Ureter (tissue), 1 donor: ENCODE measurements at regions not wholly inside any gene's neighbourhood (a gene's known extent, or its start where the extent isn't known, plus 50 kb on each side); places are given as distances from the start of the nearest gene placed in this dataset.
A peak's percentile ranks its signal among the peaks of the same experiment; 100 is the strongest.

Experiments
- DNase-seq: peaks from one replicate; pipeline ENCODE4 v3.0.0-alpha.2; 2020; ENCODE audit warnings: low spot score
- donor health status: DM: yes; HTN: yes; CAD: no.

DNA sequence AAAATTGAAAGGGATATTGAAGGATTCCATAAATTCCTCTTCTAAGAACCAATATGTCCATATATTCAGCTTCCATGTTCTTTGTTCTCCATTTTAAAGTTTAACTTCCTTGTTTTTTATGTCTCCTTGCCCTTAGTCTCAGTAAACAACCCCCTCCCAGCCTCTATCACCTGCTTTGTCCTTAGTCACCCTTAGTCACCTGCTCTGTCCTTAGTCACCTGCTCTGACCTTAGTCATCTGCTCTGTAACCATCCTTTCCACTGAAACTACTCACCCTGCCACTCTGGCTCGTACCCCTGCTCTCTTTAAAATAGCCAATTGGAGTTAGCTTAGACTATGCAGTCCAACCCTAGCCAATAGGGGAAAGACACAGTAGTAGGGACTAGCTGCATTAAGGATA is 136.2 kb upstream of the TMEM106B start:
- no peak for DNase-seq

- no peak for DNase-seq
Observed at GRCh38 chr7:12080006-12080405, 131.1 kb upstream of the TMEM106B start.

- no peak for DNase-seq
Observed at GRCh38 chr7:12085516-12085915, 125.6 kb upstream of the TMEM106B start.

DNA sequence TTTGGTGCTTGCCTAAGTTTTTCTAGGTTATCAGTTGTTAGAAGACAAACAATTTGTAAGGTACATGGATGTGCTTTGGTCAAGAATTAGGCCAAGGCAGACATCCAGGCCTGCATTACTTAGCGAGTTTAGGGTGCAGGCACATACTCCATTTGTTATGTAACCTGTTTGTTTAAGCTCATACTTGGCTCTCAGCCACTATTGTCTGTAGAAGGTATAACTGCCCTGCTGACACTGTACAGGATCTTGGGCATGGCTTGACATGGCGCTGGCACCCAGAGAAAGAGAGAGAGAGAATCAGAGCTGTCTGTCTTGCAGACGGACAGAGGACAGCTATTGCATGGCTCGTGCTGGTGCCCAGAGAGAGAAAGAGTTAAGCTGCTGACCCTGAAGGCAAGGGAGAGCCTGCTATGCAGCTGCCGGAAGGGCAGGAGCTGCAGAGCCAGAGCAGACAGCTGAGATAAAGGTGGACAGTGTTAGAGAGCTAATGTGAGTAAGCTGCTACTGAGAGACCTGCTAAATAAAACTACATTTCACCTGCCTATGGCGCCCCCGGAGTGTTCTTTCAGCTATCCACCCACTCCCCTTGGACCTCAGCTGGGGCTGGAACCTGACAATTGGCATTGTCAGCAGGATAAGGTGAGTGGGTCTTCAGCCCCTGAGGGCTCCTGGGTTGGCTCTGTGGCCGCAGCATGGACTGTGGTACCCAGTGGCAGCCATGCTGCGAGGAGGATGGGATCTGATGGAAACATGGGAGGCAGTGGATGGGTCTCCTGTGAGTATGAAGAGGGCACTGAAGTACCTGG is 120.9 kb upstream of the TMEM106B start:
- no peak for DNase-seq

DNA sequence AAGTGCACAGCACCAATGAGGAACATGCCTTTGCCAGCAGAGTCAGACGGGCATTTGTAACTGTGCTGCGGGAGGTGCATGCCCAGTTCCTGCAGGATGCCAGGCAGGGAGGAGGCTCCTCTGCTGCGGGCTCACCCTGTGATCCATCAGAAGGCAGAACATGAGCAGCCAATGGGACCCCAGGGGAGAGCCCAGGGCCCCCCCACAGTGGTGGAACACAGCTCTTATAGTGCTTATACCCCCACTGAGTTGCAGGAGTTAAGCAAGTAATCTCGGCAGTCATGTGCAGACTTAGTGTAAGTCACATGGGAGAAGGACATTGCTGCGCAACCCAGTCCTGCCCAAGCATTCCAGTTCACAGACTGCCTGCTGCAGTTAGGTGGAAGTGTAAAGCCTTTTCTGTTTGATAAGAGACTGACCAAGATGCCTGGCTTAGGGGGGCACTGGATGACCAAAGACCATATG is 120.3 kb upstream of the TMEM106B start:
- no peak for DNase-seq

DNA sequence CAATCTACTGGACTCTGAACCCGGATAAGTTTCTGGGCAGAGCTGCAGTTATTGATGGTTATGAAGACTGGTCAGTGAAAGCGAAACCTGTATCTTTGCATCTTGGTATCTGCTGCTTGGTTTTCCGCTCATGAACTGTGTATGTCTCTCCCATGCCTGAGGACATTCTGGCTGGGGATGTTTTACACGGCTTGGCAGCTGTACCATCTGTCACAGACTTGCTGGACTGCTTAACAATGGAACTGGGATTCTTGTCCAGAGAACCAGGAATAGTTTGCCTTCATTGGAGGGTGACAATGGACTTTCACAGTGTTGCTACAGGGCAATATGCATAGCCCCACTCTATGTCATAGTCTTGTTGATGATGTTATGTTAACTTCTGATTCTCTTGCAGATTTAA is 119.9 kb upstream of the TMEM106B start:
- DNase-seq = no peak

DNA sequence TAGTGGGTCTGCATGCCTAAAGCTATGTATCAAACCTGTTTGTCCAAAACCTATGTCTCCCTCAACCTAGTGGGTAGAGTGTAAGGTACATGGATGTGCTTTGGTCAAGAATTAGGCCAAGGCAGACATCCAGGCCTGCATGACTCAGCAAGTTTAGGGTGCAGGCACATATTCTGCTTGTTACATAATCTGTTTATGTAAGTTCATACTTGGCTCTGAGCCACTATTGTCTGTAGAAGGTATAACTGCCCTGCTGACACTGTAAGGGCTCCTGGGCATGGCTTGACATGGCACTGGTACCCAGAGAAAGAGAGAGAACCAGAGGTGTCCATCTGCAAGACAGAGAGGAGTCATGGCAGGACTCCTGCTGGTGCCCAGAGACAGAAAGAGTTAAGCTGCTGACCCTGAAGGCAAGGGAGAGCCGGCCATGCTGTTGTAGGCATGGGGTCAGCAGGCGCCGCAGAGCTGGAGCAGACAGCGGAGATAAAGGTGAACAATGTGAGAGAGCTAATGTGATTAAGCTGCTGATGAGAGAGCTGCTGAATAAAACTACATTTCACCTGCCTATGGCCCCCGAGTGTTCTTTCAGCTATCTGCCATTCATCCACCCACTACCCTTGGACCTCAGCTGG is 118.5 kb upstream of the TMEM106B start:
- DNase-seq = no peak

DNA sequence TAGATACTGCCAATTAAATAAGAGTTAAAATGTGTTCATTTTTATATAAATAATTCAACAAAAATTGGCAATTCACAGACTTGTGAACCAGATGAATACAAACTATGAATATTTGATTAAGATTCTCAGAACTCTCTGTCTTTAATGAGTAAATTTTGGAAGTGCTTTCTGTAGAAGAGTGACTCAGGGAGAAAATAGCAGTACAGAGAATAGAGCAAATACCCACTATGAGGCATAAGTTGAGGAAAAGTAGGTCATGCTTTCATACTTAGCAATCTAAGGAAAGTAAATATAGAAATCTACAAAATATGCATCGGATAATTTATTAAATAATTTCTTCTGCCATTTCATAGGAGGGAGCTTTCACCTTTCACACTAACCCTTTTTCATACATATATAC is 117.7 kb upstream of the TMEM106B start:
- DNase-seq = no peak

- DNase-seq = no peak
Observed at GRCh38 chr7:12094365-12094921, 116.7 kb upstream of the TMEM106B start.

DNA sequence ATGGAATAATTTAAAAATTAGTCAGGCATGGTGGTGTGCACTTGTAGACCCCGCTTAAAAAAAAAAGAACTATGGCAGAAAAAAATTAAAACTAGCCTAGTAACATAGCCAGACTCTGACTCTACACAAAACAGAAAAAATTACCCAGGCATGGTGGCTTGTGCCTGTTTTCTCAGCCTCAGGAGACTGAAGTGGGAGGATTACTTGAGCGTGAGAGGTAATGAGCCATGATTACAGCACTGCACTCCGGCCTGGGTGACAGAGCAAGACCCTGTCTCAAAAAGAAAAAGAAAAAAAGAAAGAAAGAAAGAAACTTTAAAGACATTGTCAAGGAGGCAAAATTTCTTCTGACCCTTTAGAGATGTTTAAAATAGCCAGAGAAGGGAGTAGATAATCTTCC is 109.0 kb upstream of the TMEM106B start:
- DNase-seq = no peak

- no peak for DNase-seq
Observed at GRCh38 chr7:12102527-12102926, 108.6 kb upstream of the TMEM106B start.

DNA sequence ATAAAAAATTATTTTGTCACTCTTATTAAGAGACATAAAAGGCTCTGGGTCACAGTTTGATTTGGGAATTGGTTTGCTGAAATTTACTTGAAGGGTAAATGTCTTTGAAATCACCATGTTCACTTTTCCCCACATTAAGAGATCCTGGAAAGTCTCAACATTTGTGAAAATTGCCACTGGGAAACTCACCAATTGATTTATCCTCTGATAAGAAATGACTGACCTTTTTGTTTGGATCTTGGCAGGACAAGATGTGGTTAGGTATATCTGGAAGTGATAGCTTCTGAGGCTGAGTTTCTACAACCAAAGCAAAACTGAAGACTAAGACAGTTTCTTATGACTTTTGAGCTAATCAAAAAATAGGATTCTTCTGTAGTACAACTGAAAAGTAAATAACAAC is 107.1 kb upstream of the TMEM106B start:
- DNase-seq = no peak

DNA sequence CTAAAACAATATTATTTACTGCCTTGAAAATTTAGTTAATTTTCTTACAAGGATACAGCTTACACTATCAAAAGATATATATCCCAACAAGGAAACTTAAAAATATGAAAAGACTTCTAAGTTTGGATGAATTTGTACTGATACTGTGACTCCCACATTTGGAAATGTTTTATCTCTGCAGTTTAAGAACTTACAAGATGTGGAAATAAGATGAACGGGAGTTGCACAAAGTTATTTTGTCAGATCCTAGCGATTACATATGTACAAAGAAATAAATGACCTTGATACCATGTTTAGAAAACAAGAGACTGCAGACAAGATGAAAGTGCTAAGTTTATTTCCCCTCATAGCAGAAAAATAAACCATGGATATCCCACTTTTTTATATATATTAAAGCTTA is 103.7 kb upstream of the TMEM106B start:
- DNase-seq = no peak

DNA sequence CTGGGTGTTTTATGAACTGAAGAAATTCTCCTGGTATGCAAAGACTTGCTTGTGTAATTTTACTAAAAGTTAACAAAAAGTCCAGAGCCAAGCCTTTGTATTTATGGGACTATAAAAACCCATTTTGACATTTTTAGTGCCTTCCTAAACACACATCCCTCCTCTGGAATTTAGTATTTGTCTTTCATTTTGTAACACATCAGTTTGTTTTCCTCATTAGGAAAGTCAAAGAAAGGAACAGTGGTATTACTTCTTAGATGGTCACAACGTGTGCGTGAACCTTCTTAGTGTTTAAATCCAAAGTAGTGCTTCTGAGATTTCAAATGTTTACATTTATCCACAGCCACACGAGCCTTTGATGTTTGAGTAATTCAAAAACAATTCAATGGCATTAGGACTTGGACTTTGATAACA is 103.2 kb upstream of the TMEM106B start:
- DNase-seq = no peak

GRCh38 chr7:12110425-12110824 is 100.7 kb upstream of the TMEM106B start:
- DNase-seq = no peak

DNA sequence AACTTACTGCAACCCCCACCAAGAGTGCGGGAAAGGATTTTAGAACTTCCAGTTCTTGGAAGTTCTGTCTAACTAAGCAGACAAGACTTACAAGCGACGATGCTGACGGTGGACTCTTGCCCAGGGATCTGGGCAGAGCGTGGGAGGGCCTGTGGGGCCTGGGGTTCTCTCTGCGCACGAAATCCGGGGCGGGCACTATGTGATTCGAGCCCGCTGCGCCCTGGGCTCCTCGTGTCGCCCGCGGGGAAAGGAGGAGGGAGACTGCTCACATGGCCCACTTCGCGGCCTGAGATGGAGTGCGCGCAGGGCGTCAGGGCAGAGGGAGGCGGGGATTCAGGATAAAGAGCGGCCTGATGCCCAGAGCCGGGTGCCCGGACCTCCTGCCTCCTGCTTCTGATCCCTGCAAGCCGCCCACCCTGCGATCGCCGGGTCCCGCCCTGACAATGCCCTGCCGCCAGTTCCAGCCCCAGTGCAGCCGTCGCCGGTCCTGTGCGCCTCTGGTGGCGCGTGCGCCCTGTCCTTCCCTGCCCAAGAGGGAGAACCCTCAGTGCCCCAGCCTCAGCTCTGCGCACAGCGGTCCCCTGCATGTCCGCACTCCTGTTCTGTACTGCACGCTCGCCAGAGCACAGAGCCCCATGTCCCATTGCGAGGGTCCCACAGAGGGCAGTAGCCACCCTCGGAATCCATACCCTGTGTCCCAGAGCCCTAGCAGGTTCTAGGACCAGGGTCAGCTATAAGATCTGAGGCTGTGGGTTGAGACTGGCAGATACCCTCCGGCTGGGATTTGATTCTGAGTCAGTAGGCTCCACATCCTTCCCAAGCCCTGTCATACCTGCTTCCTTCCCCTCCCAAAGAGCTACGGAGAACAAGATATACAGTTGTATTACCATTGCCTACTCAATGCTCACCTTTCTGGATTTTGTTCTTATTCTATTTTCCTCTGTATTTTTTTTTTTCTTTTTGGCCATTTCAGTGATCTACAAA is 99.4 kb upstream of the TMEM106B start:
- DNase-seq = peak; percentile 76

DNA sequence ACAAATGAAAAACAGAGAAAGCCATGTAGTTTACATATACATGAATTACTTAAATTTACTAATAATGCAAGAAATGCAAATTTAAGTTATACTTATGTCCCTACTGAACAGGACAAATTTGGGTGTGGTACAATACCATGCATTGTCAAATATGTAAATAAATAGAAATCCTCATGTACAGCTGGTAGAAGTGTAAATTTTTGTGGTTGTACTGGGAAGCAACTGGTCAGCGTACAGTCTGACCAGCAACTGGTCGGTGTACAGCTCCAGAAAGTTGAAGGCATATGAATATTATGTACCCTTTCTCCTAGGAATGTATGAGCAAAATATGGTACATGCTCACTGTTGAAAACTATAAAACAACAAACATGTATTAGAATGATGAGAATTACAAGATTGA is 93.9 kb upstream of the TMEM106B start:
- DNase-seq = no peak

- no peak for DNase-seq
Observed at GRCh38 chr7:12119620-12120303, 91.3 kb upstream of the TMEM106B start.

GRCh38 chr7:12120632-12121031 is 90.5 kb upstream of the TMEM106B start:
- DNase-seq = no peak

DNA sequence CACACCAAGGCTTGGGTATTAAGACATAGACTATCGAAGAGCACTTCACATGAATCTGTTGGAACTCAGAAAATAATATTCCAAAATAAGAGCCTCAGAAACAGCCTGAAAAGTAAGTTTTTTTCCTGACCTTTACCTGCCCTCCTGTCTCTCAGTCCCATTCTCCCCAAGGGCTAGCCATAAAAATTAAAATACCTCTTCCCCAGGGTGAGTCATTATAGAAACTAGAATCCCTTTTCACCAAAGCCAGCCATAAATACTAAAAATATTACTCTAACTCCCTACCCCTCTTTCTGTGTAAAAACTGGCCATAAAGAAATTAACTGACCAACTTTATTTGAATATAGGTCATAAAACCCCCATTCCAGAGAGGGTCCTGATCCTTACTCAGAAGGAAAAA is 87.9 kb upstream of the TMEM106B start:
- DNase-seq = no peak

DNA sequence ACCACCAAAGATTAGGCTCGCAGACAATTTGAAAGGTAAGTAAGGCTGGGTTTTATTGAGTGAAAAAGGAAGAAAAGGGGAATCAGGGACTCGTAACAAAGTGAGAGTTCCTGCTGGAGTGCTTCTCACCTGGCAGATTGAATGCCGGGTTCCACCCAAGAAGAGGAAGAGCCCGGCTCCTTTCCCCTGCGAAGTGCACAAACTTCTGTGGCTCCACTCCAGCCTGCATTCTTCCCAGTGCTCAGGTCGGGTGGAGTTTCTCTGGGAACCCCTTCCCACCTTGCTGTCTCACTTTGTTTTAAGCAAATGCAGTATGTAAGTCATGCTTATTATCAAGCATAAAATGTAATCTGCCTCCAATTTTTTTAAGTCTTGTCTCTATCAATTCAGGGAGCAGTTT is 87.1 kb upstream of the TMEM106B start:
- DNase-seq = no peak
